DMS 273 (cell line): ENCODE measurements at regions not wholly inside any gene's neighbourhood (a gene's known extent, or its start where the extent isn't known, plus 50 kb on each side); places are given as distances from the start of the nearest gene placed in this dataset.
A peak's percentile ranks its signal among the peaks of the same experiment; 100 is the strongest.

ENCODE experiments used
- DNase-seq: peaks from one replicate; lab custom pipeline; 2025; ENCODE audit not compliant: unreplicated experiment; lab: John Stamatoyannopoulos, UW

DNA sequence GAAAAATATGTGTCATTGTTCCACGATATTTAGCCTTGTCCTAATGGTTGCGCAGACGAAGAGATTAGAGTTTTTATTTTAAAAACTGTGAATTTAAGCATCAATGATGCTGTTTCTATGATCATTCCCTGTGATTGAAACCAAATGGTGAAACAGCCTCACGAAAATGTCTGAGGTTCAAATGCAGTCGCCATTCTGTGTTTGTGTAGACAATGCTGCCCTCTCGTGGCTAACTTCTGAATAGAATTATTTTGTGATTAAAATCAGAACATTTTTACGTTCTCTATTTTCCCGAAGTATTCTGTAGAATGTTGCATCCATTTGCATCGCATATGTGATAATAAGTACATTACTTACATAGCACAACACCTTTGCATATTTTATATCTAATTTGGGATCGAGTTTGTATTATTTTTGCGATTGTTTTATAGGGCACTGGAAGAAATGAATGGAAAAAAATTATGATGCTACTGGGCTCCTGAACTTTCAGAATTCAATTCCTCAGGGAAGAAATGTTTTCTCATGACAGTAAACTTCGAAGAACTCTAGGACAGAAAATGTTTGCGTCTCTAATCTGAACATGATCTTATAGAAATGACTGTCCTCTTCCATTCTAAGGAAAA, 54.8 kb upstream of the CREB1 start:
- DNase-seq, result peak; percentile 75

DNA sequence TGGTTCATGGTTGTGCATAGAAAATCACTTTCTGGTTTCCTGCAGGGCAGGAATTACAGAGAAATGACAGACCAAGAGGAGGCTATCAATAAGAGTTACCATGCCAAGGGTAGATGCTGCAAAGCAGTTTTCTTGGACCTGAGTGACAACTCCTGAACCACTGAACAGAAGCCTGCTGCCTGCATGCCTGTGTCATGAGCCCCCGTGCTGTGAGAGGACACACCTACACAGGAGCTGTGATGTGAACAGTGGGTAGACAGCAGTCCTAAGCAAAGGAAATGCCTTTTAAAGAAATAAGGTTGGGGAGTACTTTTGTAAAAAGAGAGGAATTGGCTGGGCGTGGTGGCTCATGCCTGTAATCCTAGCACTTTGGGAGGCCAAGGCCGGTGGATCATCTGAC, 54.2 kb upstream of the CREB1 start:
- DNase-seq, result peak; percentile 5

DNA sequence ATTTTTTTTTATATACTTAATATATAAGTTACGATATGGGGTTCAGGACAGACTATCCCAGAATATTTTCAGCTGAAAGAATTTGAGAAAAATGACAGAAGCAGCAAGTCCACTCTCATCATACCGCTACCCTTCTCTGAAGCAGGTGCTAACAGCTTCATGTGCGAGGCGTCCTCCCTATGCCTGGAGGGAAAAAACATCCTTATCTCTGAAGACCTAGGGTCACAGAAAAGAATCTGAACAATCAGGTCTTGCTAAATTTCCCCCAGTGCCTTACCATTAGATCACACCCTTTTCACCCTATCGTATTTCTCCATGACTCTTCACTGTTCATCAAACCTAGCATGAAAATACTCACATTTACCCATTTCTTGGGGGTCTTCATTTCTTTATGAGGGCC, 51.9 kb upstream of the CREB1 start:
- no peak for DNase-seq

DNA sequence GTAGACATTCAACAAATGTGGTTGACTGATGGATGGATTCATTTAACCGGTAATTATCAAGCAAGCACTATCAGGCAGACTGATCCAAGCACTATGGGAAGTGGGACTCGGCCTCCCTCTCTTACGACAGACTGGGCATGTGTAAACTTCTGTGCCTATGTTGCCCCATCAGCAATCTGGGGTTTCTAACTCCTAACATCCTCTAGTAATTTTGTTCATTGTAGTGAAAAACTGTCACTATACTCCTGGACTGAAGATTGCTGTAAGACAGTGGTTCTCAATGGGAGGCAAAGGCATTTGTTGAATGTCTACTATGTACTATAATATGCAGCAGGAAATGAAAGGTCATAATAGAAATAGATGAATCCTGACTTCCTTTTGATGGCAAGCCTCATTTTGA, 51.2 kb upstream of the CREB1 start:
- no peak for DNase-seq

DNA sequence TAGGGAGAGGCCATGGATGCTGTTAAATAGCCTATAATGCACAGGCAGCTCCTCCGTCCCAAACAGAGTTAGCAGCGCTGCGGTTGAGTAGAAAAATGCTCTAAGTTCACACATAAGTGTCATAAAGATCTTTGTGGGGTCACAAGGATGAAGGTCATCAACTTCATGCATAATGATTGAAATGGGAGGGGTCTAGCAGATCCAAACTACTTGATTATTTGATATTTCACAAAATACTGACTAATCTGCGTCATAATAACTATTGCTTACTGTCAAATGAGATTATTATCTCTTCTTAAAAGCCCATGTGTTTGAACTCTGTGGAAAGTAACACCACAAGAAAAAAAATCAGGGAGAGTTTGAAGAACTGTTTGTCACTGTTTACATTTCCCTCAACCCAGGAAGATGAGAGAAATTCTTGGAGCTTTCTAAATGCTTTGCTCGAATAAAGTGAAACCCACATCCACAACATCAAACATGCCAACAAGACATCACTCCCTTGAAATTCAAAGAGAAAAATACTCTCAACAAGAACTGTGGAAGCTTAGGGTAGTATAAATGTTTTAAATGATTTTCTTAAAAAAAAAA, 50.5 kb upstream of the CREB1 start:
- DNase-seq, result no peak
